HPDE6-E6E7 (cell line): ENCODE measurements at regions not wholly inside any gene's neighbourhood (a gene's known extent, or its start where the extent isn't known, plus 50 kb on each side); places are given as distances from the start of the nearest gene placed in this dataset.
"Not testable (repeated sequence)": the region's sequence is repeated elsewhere in the genome, so short reads cannot be mapped to it uniquely, and the experiment has no call there.

ENCODE experiments used
- DNase-seq: peaks from one replicate; pipeline ENCODE4 v3.0.0; 2011; ENCODE audit warnings: missing footprints; ENCODE audit errors: extremely low spot score

GRCh38 chr5:105213078-105213477 lies 1650.5 kb upstream of the NUDT12 start:
- no peak for DNase-seq

- DNase-seq = no peak
These were observed 1644.5 kb upstream of the NUDT12 start for GRCh38 chr5:105207066-105207465.

- no peak for DNase-seq
These were observed 1634.9 kb upstream of the NUDT12 start for GRCh38 chr5:105197531-105197930.

GRCh38 chr5:105195765-105196164 lies 1633.2 kb upstream of the NUDT12 start:
- DNase-seq = no peak

GRCh38 chr5:105172918-105173317 lies 1610.3 kb upstream of the NUDT12 start:
- DNase-seq = no peak

GRCh38 chr5:105168806-105169205 lies 1606.2 kb upstream of the NUDT12 start:
- DNase-seq = no peak

GRCh38 chr5:105167092-105167491 lies 1604.5 kb upstream of the NUDT12 start:
- no peak for DNase-seq

DNA sequence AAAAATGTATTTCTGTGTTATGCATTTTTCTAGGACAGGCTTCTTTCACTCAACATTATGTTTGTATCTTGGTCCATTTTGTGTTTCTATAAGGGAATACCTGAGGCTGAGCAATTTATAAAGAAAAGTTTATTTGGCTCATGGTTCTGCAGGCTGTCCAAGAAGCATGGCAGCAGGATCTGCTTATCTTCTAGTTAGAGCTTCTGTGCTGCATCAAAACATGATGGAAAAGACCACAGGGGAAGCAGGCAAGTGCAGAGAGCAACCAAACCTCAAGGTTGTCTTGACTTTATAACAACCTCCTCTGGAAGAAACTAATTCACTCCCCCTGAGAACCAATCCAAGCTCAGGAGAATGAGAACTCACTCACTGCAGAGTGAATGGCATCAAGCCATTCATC lies 1601.0 kb upstream of the NUDT12 start:
- no peak for DNase-seq

DNA sequence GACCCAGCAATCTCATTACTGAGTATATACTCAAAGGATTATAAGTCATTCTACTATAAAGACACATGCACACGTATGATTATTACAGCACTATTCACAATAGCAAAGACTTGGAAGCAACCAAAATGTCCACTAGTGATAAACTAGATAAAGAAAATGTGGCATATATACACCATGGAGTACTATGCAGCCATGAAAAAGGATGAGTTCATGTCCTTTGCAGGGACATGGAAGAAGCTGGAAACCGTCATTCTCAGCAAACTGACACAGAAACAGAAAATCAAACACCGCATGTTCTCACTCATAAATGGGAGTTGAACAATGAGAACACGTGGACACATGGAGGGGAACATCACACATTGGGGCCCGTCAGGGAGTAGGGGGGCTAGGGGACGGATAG lies 1600.0 kb upstream of the NUDT12 start:
- not testable (repeated sequence) for DNase-seq

- DNase-seq = no peak
These were observed 1595.9 kb upstream of the NUDT12 start for GRCh38 chr5:105158526-105158925.

GRCh38 chr5:105150323-105150722 lies 1587.7 kb upstream of the NUDT12 start:
- DNase-seq = no peak

DNA sequence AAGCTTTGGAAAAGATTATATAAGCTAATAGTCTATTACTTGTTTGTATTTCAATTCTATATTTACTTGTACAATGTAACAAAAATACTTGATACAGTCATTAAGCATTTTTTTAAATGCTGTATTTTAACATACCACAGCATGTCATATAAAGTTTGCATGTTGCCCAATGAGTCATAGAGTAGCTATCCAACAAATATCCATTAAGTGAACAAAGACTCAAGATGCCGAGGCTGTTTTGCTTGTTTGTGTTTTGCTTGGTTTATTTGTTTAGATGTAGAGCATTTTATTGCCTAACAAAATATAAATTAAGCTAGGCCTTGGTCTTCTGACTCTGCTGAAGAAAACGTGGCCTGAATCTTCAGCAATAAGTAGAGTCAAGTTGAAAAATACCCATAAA lies 1584.3 kb upstream of the NUDT12 start:
- no peak for DNase-seq

DNA sequence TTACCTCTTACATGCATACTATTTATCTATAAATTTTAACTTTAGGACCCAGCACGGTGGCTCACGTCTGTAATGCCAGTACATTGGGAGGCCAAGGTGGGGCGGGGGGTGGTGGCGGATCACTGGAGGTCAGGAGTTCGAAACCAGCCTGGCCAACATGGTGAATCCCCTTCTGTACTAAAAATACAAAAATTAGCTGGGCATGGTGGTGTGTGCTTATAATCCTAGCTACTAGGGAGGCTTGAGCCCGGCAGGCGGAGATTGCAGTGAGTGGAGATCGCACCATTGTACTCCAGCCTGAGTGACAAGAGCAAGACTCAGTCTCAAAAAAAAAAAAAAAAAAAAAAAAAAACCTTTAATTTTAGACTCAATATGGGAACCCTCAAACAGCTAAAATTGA lies 1582.6 kb upstream of the NUDT12 start:
- no peak for DNase-seq

DNA sequence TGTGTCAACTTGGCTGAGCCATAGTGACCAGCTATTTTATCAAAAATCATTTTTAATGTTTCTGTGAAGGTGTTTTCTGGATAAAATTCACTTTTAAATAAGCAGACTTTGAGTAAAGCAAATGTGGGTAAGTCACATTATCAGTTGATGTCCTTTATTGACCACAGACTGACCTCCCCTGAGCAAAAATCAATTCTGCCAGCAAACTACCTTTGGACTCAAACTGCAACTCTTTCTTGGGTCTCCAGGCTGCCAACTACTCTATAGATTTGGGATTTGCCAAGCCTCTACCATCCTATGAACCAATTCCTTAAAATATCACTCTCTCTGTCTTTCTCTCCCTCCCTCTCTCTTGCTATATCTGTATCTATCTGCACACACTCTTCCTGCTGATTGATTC lies 1571.7 kb upstream of the NUDT12 start:
- DNase-seq = no peak

GRCh38 chr5:105133087-105133486 lies 1570.5 kb upstream of the NUDT12 start:
- no peak for DNase-seq

DNA sequence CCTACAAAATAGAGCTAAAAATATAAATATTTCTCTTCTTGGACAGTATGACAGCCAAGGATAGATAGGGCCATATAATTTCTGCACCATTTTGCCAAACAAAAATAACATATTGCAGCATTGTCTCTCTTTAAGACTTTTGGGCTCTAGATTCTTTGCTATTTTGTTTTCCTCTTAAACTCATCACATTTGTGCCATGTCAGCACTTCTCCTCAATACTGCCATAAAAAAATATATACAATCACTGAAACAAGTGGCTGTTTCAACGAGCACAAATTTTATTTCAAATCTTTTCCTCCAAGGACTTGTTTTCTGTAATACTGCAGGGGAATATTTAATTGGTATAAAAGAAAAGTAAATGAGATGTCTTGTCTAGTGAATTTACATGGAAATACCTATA lies 1570.0 kb upstream of the NUDT12 start:
- no peak for DNase-seq

DNA sequence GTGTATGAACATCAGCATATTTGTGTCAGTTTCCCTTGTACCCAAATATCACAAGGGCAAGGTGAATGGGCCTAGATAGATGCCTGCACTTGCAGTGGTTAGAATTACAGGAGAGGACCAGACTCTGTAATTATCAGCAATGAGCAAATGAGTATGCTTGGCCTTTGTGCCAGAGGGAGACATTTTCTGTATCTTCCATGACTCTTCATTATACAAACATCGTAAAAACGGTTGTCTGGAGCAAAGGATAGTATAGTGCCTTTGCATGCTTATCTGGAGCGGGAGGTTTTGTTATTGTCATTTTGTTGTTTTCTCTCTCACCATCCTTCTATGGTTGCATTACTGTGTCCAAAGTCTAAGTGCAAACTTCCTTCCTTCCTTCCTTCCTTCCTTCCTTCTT lies 1568.5 kb upstream of the NUDT12 start:
- no peak for DNase-seq

DNA sequence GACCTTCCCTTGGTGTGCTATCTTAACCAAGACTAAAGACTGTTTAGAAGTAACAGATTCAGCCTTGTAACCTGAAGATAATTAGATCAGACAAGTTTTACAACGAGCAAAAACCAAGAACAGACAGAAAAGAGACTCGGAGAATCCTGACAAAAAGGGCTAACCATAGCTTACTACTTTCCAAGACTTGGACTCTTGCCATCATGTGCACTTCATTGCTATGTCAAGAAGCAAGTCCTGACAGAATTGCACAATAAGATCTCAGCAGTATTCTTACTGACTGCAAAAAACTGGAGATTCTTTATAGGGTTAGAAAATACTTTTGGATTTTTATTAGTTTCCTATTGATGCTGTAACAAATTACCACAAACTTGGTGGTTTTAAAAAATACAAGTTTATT lies 1539.0 kb upstream of the NUDT12 start:
- no peak for DNase-seq

DNA sequence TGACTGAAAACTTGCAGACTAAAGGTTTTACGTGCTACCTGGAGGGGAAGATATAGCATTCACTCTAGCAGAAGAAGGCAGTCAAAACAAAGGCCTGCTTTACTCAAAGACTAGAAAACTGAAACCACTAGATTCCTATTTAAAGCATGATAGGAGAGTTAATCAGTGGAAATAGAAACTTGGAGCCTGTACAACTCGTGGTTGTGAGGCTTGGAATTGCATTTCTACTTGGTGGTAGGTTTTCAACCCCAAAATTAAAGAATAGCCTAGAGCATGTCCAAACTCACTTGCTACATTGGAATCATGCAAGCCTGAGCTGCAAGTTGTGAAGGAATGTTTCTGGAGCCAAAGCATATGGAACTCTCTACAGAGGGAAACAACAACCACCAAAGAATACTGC lies 1526.4 kb upstream of the NUDT12 start:
- no peak for DNase-seq

DNA sequence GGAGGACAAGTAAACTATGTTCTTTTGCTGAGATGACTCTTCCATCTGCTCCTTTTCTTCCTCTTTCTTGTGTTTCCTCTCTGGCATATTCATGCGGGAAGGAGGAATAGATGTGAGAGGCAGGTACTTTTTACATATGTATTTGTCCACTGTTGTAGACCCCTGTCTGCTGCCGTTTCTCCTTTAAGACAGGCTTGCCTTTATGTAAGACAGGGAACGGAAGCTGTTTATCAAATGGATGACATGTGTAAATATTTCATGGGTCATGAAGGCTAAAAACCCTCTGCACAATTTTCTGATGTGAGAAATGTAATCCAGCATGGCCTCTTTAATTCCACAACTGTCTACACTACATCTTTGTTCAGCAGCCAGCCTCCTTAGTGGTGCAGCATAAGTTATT lies 1525.5 kb upstream of the NUDT12 start:
- no peak for DNase-seq

GRCh38 chr5:105057893-105058292 lies 1495.3 kb upstream of the NUDT12 start:
- DNase-seq = no peak

GRCh38 chr5:105057001-105057436 lies 1494.4 kb upstream of the NUDT12 start:
- DNase-seq = no peak

GRCh38 chr5:105054406-105054805 lies 1491.8 kb upstream of the NUDT12 start:
- DNase-seq = no peak

DNA sequence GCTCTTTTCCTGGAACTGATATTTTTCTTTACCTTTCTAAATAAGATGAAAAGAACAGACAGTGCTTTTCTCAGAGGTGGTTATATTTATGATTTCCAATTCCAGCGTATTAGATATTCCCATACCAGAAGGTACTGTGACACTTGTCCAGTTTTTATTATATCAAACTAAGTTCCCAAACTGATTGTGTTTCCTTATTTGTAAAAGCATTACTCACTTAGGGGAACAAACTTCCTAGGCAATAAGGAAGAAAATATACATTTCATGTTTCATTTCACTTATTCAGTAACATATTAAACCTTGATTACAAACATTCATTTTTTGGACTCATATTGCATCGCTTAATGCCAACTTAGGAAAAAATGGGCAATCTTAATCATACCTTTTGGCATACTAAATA lies 1480.0 kb upstream of the NUDT12 start:
- DNase-seq = no peak

DNA sequence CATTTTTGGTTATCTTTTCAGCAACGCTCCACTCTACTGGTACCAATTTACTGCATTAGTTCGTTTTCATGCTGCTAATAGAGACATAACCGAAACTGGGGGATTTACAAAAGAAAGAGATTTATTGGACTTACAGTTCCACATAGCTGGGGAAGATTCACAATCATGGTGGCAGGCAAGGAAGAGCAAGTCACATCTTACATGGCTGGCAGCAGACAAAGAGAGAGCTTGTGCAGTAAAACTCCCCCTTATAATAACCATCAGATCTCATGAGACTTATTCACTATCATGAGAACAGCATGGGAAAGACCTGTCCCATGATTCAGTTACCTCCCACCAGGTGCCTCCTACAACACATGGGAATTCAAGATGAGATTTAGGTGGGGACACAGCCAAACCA lies 1474.2 kb upstream of the NUDT12 start:
- not testable (repeated sequence) for DNase-seq
